ENCODE measurements at regions not wholly inside any gene's neighbourhood (a gene's known extent, or its start where the extent isn't known, plus 50 kb on each side); places are given as distances from the start of the nearest gene placed in this dataset.
"Not testable (repeated sequence)": the region's sequence is repeated elsewhere in the genome, so short reads cannot be mapped to it uniquely, and the experiment has no call there.

DNA sequence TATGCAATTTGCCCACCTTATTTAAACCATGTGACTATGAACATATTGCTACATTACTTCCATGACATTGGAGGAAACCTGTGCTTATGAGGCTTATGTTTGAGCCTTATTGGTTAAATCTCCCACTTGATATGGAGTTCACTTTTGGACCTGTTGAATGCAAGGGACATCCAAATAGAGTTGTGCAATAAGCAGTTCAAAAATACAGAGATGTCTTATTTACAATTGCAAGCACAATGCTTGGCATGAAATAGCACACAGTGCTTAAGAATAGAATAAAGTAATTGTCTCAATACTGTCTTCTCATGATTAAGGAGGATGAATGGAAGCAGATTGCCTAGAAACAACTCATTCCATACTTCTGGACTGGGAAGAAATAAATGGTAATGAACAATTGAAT is 793.5 kb downstream of the METTL4 start:
- Mint-ChIP-seq H3K4me1 (no peaks in the 10 kb centered on the region), H3K27ac (no peak overlapping the region), H3K9me3 (no peaks in the 10 kb centered on the region), H3K27me3 (no peaks in the 10 kb centered on the region), H3K36me3 (no peaks in the 10 kb centered on the region), H3K4me3 (no peak overlapping the region)

DNA sequence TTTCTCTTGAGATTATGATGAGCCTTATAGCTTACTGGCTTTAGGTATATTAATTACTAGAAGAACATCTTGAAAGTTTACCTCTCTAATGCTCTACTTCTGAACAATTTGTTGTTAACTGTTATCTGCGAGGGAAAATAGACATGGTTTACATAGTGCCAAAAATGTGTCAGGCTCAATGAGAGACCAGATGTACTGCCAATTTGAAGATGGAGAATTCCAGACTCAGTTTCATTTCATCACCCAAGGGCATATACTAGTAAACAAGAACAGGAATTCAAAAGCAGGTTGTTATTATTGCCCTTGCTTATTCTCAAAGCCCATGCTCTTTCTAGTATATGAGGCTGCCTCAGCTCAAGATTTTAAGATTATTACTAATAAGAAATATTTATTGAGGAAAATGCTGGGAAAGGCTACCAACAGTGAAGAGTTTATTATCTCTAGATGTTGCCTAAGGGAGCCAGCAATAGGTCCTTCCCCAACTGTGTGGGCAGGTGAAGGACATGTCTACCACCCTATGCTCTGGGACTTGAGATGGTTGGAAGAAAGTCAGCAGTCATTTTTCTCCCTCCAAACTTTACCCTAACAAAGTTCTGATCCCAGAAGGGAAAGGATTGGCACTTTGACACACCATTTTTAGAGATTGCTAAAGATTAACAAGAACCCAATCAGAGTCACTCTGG is 792.7 kb downstream of the METTL4 start:
- H3K27me3 Mint-ChIP-seq: no peaks in the 10 kb centered on the region
- no peaks in the 10 kb centered on the region for H3K4me1 Mint-ChIP-seq
- no peak overlapping the region for H3K27ac Mint-ChIP-seq
- H3K9me3 Mint-ChIP-seq: no peaks in the 10 kb centered on the region
- H3K4me3 Mint-ChIP-seq: no peak overlapping the region
- no peaks in the 10 kb centered on the region for H3K36me3 Mint-ChIP-seq

DNA sequence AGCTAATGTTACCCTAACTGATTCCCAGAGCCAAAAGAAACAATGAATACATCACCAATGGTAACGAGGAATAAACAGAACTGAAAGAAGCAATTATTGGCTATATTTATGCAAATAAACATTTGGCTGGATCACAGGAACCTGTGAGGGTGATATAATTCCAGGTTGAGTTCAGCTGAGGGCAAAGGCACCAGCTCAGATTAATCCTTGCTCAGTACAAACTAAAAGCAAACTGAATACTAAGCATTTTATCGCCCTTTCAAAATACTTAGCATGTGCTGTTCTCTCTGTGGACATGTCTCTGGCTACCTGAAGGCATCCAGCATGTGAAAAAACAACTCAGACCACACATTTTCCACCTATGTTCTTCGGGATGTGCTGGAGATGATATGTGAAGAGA is 791.7 kb downstream of the METTL4 start:
- no peaks in the 10 kb centered on the region for H3K9me3 Mint-ChIP-seq
- H3K4me1 Mint-ChIP-seq: no peaks in the 10 kb centered on the region
- no peaks in the 10 kb centered on the region for H3K36me3 Mint-ChIP-seq
- no peak overlapping the region for H3K4me3 Mint-ChIP-seq
- no peaks in the 10 kb centered on the region for H3K27me3 Mint-ChIP-seq
- H3K27ac Mint-ChIP-seq: no peak overlapping the region

DNA sequence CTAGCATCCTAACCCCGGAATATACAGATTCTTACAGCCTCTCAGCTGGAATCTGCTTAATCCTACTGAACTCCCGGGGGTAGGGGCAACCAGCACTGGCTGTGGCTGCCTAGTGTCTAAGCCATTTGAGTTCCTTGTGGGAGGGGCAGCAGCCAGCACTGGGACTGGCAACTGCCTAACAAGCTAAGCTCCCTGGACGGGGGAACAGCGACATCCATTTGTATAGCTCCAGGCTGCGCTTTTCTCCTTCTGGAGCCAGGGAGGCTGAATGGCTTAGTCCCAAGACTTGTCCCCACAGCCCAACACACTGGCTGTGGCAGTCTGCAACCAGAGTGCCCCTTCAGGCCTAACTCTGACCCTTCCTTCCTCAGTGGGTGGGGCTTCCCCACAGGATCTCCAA is 787.2 kb downstream of the METTL4 start:
- H3K4me1 Mint-ChIP-seq: no peaks in the 10 kb centered on the region
- H3K27ac Mint-ChIP-seq: no peak overlapping the region
- no peak overlapping the region for H3K4me3 Mint-ChIP-seq
- peaks cover 5% of the 10 kb centered on the region for H3K9me3 Mint-ChIP-seq
- no peaks in the 10 kb centered on the region for H3K36me3 Mint-ChIP-seq
- peaks cover 1% of the 10 kb centered on the region for H3K27me3 Mint-ChIP-seq

DNA sequence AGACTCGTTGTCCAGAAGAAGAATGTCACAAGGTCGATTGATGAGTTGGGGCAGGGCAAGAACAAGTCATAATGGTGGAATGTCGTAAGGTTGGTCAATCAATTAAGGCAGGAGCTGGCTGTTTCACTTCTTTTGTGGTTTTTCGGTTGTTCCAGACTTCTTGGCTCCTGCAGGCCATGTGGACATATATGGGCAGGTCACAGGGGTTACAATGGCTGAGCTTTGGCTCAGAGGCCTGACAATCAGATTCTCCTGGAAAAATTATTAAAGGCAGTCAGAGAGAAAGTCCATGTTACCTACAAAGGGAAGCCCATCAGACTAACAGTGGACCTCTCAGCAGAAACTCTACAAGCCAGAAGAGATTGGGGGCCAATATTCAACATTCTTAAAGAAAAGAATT is 785.3 kb downstream of the METTL4 start:
- not testable (repeated sequence) for H3K27ac Mint-ChIP-seq, H3K4me1 Mint-ChIP-seq, H3K36me3 Mint-ChIP-seq, H3K27me3 Mint-ChIP-seq, H3K4me3 Mint-ChIP-seq, H3K9me3 Mint-ChIP-seq

DNA sequence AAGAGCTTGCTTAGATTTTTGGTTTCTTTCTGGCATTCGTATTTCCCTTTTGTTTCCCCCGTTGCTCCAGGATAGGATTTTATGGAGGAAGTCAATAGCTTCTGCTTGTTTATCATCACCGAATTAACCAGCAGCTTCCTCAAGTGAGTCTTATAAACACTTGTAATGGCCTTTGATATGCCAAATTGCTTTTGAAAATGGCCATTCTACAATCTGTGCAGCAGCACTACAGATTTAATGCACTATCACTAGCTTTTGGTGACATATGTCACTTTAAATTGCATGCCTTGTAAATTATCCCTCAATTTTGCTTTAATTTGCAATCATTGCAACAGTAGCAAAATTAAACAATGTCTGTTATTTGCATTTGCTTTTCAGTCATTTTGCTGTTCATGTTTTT is 774.7 kb downstream of the METTL4 start:
- Mint-ChIP-seq H3K36me3 (no peaks in the 10 kb centered on the region), H3K4me1 (no peaks in the 10 kb centered on the region), H3K27ac (no peak overlapping the region), H3K27me3 (peaks cover 2% of the 10 kb centered on the region), H3K4me3 (no peak overlapping the region), H3K9me3 (peaks cover 4% of the 10 kb centered on the region)

DNA sequence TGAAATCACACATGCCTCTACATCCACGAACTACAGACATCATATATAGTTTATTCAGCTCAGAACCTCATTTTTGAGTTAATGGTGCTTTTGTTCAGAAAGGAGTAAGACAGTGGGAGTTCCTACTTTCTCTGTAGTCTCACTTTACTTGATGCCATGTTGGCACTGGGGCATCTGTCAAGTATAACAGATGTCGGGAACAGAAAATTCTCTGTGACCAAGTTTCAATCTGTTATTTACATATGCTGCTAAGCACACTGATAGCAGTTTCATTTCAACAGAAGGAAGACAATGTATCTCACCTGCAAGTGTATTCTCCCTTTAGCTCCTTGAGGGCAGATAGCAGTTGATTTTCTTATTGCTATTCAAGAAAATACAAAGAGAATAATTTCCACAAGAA is 774.1 kb downstream of the METTL4 start:
- Mint-ChIP-seq H3K4me3 (no peak overlapping the region), H3K27me3 (peaks cover 2% of the 10 kb centered on the region), H3K36me3 (no peaks in the 10 kb centered on the region), H3K9me3 (peaks cover 4% of the 10 kb centered on the region), H3K4me1 (no peaks in the 10 kb centered on the region), H3K27ac (no peak overlapping the region)

DNA sequence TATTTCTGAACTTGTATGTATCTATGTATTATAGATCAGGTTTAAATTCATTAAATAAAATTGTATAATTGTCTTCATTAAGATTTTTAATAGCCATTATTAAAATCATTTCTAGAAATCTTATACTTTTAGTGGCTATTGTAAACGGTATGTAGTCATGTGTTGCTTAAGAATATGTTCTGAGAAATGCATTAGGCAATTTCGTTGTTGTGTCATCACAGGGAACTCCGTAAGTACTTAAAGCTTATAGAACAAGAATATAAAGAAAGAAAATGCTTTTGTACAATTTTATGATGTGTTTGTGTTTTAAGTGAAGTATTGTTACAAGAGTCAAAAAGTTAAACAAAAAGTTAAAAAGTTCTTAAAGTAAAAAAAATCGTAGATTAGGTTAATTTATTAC is 765.8 kb downstream of the METTL4 start:
- no peaks in the 10 kb centered on the region for H3K4me1 Mint-ChIP-seq
- H3K27me3 Mint-ChIP-seq: peaks cover 2% of the 10 kb centered on the region
- peaks cover 4% of the 10 kb centered on the region for H3K9me3 Mint-ChIP-seq
- H3K36me3 Mint-ChIP-seq: no peaks in the 10 kb centered on the region
- no peak overlapping the region for H3K4me3 Mint-ChIP-seq
- H3K27ac Mint-ChIP-seq: no peak overlapping the region

DNA sequence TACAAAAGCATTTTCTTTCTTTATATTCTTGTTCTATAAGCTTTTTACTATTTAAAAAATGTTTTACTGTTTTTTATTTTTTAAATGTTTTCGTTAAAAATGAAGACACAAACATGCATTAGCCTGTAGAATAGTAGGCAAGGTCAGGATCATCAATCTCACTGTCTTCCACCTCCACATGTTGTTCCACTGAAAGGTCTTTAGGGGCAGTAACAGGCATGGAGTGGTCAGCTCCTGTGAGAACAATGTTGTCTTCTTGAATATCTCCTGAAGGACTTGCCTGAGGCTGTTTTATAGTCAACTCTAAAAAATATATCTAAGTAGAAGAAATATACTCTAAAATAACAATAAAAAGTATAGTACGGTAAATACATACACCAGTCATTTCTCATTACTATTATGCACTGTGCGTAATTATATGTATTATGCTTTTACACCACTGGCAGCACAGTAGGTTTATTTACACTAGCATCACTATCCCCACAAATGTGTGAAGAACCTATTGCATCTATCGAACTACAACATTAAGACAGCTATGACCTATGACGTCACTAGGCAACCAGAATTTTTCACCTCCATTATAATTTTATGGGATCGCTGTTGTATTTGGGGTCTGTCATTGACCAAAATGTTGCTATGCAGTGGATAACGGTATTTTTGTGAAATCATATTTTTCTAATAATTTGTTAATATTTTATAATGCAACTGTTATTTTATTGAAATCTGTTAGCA is 764.3 kb downstream of the METTL4 start:
- Mint-ChIP-seq H3K4me1 (no peaks in the 10 kb centered on the region), H3K9me3 (no peaks in the 10 kb centered on the region), H3K36me3 (no peaks in the 10 kb centered on the region), H3K27me3 (no peaks in the 10 kb centered on the region), H3K4me3 (no peak overlapping the region), H3K27ac (no peak overlapping the region)

DNA sequence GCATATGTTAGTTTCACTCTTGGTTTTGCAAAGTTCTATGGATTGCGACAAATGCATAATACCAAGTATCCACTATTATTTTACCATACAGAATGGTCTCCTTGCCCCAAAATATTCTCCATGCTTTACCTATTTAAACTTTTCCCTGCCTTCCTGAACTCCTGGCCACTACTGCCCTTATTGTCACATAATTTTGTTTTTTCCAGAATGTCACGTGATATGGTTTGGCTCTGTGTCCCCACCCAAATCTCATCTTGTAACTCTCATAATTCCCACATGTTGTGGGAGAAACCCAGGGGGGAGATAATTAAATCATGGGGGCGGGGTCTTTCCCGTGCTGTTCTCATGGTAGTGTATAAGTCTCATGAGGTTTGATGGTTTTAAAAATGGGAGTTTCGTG is 760.0 kb downstream of the METTL4 start:
- no peaks in the 10 kb centered on the region for H3K27me3 Mint-ChIP-seq
- H3K36me3 Mint-ChIP-seq: no peaks in the 10 kb centered on the region
- H3K27ac Mint-ChIP-seq: no peak overlapping the region
- no peak overlapping the region for H3K4me3 Mint-ChIP-seq
- H3K4me1 Mint-ChIP-seq: no peaks in the 10 kb centered on the region
- H3K9me3 Mint-ChIP-seq: no peaks in the 10 kb centered on the region

DNA sequence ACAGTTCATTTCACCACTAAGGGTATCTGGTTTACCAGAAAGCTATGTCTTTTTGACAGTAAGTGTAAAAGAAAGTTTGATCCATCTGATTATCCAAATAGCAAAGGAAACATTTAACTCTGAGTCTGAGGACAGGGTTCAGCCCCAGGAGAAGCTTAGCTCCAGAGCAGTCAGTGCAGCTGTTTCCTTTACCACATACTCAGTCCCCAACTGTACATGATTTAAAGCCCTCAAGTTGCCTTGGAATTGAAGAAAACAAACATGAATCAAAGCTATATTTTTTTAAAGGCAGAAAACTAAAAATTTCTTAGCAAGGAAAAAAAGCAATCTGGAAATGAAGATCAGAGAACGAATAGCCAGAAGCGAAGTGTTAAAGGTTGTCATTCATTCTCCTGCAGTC is 746.0 kb downstream of the METTL4 start:
- no peak overlapping the region for H3K4me3 Mint-ChIP-seq

DNA sequence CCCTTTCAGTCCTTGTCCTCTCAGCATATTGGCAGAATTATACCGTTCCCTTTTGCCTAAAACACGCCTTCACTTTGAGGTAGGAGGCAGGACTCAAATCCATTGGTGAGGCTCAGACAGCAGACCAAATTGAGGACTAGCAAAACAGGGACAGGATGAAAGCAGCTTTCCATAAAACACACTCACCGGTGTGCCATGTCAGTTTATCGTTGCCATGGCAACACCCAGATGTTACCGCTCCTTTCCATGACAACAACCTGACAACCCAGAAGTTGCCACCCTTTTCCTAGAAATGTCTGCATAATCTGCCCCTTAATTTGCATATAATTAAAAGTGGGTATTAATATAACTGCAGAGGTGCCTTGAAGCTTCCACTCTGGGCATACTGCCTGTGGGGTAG is 730.4 kb downstream of the METTL4 start:
- no peaks in the 10 kb centered on the region for H3K36me3 Mint-ChIP-seq
- no peaks in the 10 kb centered on the region for H3K4me1 Mint-ChIP-seq
- H3K27ac Mint-ChIP-seq: no peak overlapping the region
- no peaks in the 10 kb centered on the region for H3K27me3 Mint-ChIP-seq
- no peak overlapping the region for H3K4me3 Mint-ChIP-seq
- H3K9me3 Mint-ChIP-seq: peaks cover 7% of the 10 kb centered on the region

More for the DNA sequence above, 746.0 kb downstream of the METTL4 start:
- Mint-ChIP-seq H3K36me3 (no peaks in the 10 kb centered on the region), H3K9me3 (no peaks in the 10 kb centered on the region), H3K27me3 (no peaks in the 10 kb centered on the region), H3K4me1 (no peaks in the 10 kb centered on the region), H3K27ac (no peak overlapping the region)

DNA sequence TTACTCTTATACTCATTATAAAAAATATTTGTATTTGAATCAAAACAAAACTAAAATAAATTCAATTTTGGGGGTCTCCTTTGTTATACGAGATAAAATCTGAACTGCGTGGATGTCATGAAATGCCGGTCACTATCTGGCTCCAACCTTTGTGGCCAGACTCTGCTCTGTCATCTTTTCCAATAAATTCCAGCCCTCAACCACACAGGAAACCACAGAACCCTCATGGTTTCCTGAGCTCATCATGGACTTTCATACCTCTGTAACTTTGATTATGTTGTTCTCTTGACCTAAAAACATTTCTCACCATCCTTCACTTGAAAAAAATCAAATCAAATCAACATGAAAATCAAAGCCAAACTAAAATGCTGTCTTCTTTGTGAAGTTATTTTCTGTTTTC is 724.7 kb downstream of the METTL4 start:
- Mint-ChIP-seq H3K9me3 (no peaks in the 10 kb centered on the region), H3K27me3 (peaks cover 1% of the 10 kb centered on the region), H3K4me3 (no peak overlapping the region), H3K36me3 (no peaks in the 10 kb centered on the region), H3K27ac (no peak overlapping the region), H3K4me1 (no peaks in the 10 kb centered on the region)

DNA sequence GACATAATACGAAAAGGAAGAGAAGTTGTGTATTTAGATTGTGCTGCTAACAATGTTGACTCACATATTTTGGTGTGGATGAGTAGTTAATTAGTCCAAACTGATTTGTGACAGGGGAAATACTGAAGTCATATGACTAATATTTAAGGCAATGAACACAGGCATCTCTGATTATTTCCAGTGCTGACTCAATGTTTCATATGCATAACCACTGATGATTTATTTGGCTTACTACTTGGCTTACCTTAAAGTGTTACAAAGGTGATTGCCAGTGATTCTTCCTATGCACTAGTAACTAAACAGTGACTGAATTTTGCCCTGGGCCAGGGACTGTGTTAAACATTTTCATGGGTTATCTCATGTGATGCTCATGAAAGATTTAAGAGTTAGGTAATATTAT is 722.6 kb downstream of the METTL4 start:
- no peak overlapping the region for H3K27ac Mint-ChIP-seq
- H3K36me3 Mint-ChIP-seq: no peaks in the 10 kb centered on the region
- H3K4me3 Mint-ChIP-seq: no peak overlapping the region
- H3K27me3 Mint-ChIP-seq: peaks cover 1% of the 10 kb centered on the region
- H3K4me1 Mint-ChIP-seq: no peaks in the 10 kb centered on the region
- no peaks in the 10 kb centered on the region for H3K9me3 Mint-ChIP-seq

DNA sequence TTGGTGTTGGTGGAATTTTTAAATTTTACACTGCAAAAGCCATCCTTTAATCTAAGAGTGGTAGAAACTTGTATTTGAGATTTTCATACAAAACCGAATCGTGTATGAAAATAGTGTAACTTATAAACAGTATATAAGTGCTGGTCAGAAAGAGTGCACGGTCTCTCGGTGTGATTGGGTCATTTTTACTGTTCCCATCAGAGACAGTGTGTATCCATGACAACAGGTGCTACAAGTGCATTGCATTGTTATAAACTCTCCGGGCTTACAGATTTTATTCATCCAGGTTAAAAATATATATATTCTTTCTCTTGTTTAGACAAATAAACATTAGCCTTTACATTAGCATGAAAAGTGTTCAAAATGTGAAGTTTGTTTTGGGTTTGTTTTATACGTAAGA is 721.9 kb downstream of the METTL4 start:
- no peaks in the 10 kb centered on the region for H3K4me1 Mint-ChIP-seq
- H3K27me3 Mint-ChIP-seq: peaks cover 1% of the 10 kb centered on the region
- H3K36me3 Mint-ChIP-seq: no peaks in the 10 kb centered on the region
- no peak overlapping the region for H3K27ac Mint-ChIP-seq
- no peak overlapping the region for H3K4me3 Mint-ChIP-seq
- no peaks in the 10 kb centered on the region for H3K9me3 Mint-ChIP-seq

DNA sequence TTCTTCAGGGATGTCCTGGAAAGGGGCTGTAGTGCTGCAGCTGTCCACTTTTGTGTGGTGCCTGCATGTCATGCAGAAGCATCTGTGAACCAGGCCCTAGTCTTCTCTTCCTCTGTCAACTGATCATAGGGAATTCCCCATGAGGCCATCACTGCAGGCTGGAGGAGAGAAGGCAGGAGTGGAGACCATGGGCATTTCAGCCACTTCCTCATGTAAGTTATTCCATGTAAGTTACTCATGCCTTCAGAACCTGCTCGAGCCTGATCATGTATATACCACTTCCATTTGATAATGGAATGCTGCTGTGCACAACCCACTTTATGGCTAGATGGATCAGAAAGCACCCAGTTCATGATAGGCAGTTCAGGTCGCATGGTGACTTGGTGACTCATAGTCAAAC is 714.0 kb downstream of the METTL4 start:
- not testable (repeated sequence) for H3K4me3 Mint-ChIP-seq, H3K27me3 Mint-ChIP-seq, H3K27ac Mint-ChIP-seq, H3K9me3 Mint-ChIP-seq, H3K4me1 Mint-ChIP-seq, H3K36me3 Mint-ChIP-seq

DNA sequence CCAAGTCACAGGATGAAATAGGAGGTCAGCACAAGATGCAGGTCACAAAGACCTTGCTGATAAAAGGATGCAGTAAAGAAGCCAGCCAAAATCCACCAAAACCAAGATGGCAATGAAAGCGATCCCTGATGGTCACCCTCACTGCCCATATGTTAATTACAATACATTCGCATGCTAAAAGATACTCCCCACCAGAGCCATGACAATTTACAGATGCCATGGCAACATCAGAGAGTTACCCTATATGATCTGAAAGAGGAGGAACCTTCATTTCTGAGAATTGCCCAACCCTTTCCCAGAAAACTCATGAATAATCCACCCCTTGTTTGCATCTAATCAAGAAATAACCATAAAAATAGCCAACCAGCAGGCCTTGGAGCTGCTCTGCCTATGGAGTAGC is 709.8 kb downstream of the METTL4 start:
- Mint-ChIP-seq H3K4me3 (no peak overlapping the region), H3K27me3 (no peaks in the 10 kb centered on the region), H3K27ac (no peak overlapping the region), H3K36me3 (no peaks in the 10 kb centered on the region), H3K4me1 (no peaks in the 10 kb centered on the region), H3K9me3 (peaks cover 6% of the 10 kb centered on the region)

Measured in activated naive CD4-positive, alpha-beta T cell treated with anti-CD3 and anti-CD28 coated beads, Interleukin-2, amount 50 U/mL, for 24 hours (primary cell).